Neuronal stem cell (in vitro differentiated cells): ENCODE measurements at regions not wholly inside any gene's neighbourhood (a gene's known extent, or its start where the extent isn't known, plus 50 kb on each side); places are given as distances from the start of the nearest gene placed in this dataset.

ENCODE experiments used
- DNase-seq: peaks from one replicate; pipeline ENCODE4 v3.0.0-alpha.2; 2013; ENCODE audit warnings: low spot score
- H2AFZ ChIP-seq: one replicate; pipeline ENCODE4 v1.6.1; 2013; ENCODE audit warnings: mild to moderate bottlenecking, low read length, inconsistent platforms
- H2AK5ac ChIP-seq: 2 replicates; pipeline ENCODE4 v1.6.1; 2013; ENCODE audit warnings: low read depth, mild to moderate bottlenecking, inconsistent platforms, low read length, moderate library complexity, mixed read lengths
- H2BK120ac ChIP-seq: 2 replicates; pipeline ENCODE4 v1.6.1; 2013; ENCODE audit warnings: low read depth, mild to moderate bottlenecking, inconsistent platforms, low read length, moderate library complexity, mixed read lengths
- H2BK12ac ChIP-seq: one replicate; pipeline ENCODE4 v1.6.1; 2013; ENCODE audit warnings: low read length, inconsistent platforms
- H2BK15ac ChIP-seq: 2 replicates; pipeline ENCODE4 v1.6.1; 2013; ENCODE audit warnings: mild to moderate bottlenecking, low read length, inconsistent platforms, mixed read lengths
- H2BK5ac ChIP-seq: one replicate; pipeline ENCODE4 v1.6.1; 2013; ENCODE audit warnings: inconsistent platforms, mild to moderate bottlenecking, low read length, moderate library complexity
- H3K14ac ChIP-seq: one replicate; pipeline ENCODE4 v1.6.1; 2013; ENCODE audit warnings: low read length, inconsistent platforms
- H3K18ac ChIP-seq: 2 replicates; pipeline ENCODE4 v1.6.1; 2013; ENCODE audit warnings: low read length, inconsistent platforms
- H3K23ac ChIP-seq: 2 replicates; pipeline ENCODE4 v1.6.1; 2013; ENCODE audit warnings: low read depth, mild to moderate bottlenecking, mixed read lengths, low read length, inconsistent platforms; ENCODE audit not compliant: poor library complexity
- H3K27ac ChIP-seq: replicated peaks from 3 replicates; pipeline ENCODE4 v1.5.1; 2013; ENCODE audit warnings: low read length, inconsistent platforms
- H3K27me3 ChIP-seq, 3 experiments: 2 replicates each; pipeline ENCODE4 v1.6.1; 2013; ENCODE audit warnings: low read length in 3 of 3, mild to moderate bottlenecking in 2 of 3, inconsistent platforms in 1 of 3, low read depth in 1 of 3, mixed read lengths in 1 of 3, moderate library complexity in 1 of 3; ENCODE audit not compliant: control insufficient read depth in 3 of 3, insufficient read depth in 3 of 3
- H3K36me3 ChIP-seq, 2 donors: replicated peaks in 1 of 2; 2 replicates each; pipeline ENCODE4 v1.6.1; 2013; ENCODE audit warnings: low read length in 2 of 2; ENCODE audit not compliant: control insufficient read depth in 2 of 2, insufficient read depth in 2 of 2
- H3K4ac ChIP-seq: 2 replicates; pipeline ENCODE4 v1.6.1; 2013; ENCODE audit warnings: inconsistent platforms, mild to moderate bottlenecking, low read length, moderate library complexity
- H3K4me1 ChIP-seq, 2 donors: 1 replicate in 1 of 2; 2 replicates in 1 of 2; pipeline ENCODE4 v1.6.1; 2013; ENCODE audit warnings: low read length in 2 of 2, low read depth in 1 of 2; ENCODE audit not compliant: control insufficient read depth in 2 of 2, insufficient read depth in 1 of 2
- H3K4me2 ChIP-seq: one replicate; pipeline ENCODE4 v1.6.1; 2013; ENCODE audit warnings: mild to moderate bottlenecking, low read length, inconsistent platforms; ENCODE audit not compliant: insufficient read depth, poor library complexity, severe bottlenecking
- H3K4me3 ChIP-seq, 2 donors: 2 replicates each; pipeline ENCODE4 v1.5.1; 2013; ENCODE audit warnings: low read length in 2 of 2, mild to moderate bottlenecking in 2 of 2, inconsistent platforms in 1 of 2, moderate library complexity in 1 of 2
- H3K79me1 ChIP-seq: one replicate; pipeline ENCODE4 v1.6.1; 2013; ENCODE audit warnings: low read depth, mild to moderate bottlenecking, inconsistent platforms, low read length, moderate library complexity
- H3K9ac ChIP-seq: one replicate; pipeline ENCODE4 v1.6.1; 2013; ENCODE audit warnings: mild to moderate bottlenecking, low read depth, low read length, inconsistent platforms; ENCODE audit not compliant: poor library complexity
- H3K9me3 ChIP-seq, 2 donors: replicated peaks in 1 of 2; 2 replicates each; pipeline versions ENCODE3 to v1.6.1; 2013; ENCODE audit warnings: low read length in 2 of 2, mild to moderate bottlenecking in 2 of 2, inconsistent platforms in 1 of 2, low read depth in 1 of 2, mixed read lengths in 1 of 2, moderate library complexity in 1 of 2; ENCODE audit not compliant: control insufficient read depth in 2 of 2, insufficient read depth in 1 of 2
- H4K8ac ChIP-seq: one replicate; pipeline ENCODE4 v1.6.1; 2013; ENCODE audit warnings: low read depth, mild to moderate bottlenecking, inconsistent platforms, low read length, moderate library complexity
- H4K91ac ChIP-seq: one replicate; pipeline ENCODE4 v1.6.1; 2013; ENCODE audit warnings: low read length, low read depth, mild to moderate bottlenecking, inconsistent platforms; ENCODE audit not compliant: poor library complexity
- WGBS, 2 donors: extraction: QIAGEN DNeasy Blood & Tissue Kit; methylation state at CpG; one replicate each; pipeline ENCODE4 v1.1.7; 2013; ENCODE audit warnings: missing lambda C conversion rate in 2 of 2, mixed read lengths in 1 of 2; ENCODE audit not compliant: insufficient read length in 2 of 2, insufficient replicate concordance in 1 of 2; ENCODE audit errors: extremely low coverage in 2 of 2; 5-methylcytosine and 5-hydroxymethylcytosine counted together

DNA sequence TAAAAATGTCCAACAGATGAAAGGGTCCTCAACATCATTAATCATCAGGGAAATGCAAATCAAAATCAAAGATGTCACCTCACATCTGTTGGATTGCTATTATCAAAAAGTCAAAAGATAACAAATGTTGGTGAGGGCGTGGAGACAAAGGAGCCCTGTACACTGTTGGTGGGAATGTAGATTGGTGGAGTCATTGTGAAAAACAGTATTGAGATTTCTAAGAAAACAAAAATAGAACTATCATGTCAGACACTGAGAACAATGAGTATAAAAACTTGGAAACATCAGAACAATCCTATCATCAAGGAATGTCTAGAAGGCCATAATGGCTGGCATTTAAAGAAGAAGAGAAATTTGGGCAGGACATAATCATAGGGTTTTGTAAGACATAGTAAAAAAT lies 209.2 kb upstream of the PTGFR start:
- Histone ChIP-seq H2AK5ac (no peak overlapping the region), H4K8ac (no peak overlapping the region), H3K36me3 (no peaks in the 10 kb centered on the region), H2BK12ac (no peak overlapping the region), H3K4me2 (no peak overlapping the region), H3K23ac (no peak overlapping the region), H3K27me3 (no peaks in the 10 kb centered on the region), H3K79me1 (no peaks in the 10 kb centered on the region), H3K18ac (no peak overlapping the region), H2BK5ac (no peak overlapping the region), H2AFZ (no peak overlapping the region), H3K4ac (no peak overlapping the region), H3K4me3 (no peak overlapping the region), H4K91ac (no peak overlapping the region), H3K9ac (no peak overlapping the region), H3K27ac (no peak overlapping the region), H3K9me3 (peaks cover 0 to 1% of the 10 kb centered on the region in 2 donors), H3K14ac (no peak overlapping the region), H3K4me1 (no peaks in the 10 kb centered on the region), H2BK15ac (no peak overlapping the region), H2BK120ac (no peak overlapping the region)
- no peak for DNase-seq
- no CpG with 5 or more reads among the region's 1 CpG for WGBS, 2 donors

GRCh38 chr1:78283691-78284090 lies 207.1 kb upstream of the PTGFR start:
- no peak overlapping the region for H3K23ac ChIP-seq
- H3K36me3 ChIP-seq = no peaks in the 10 kb centered on the region
- H2AK5ac ChIP-seq = no peak overlapping the region
- H3K18ac ChIP-seq = no peak overlapping the region
- H3K4me1 ChIP-seq = no peaks in the 10 kb centered on the region
- no CpG with 5 or more reads among the region's 2 CpGs for WGBS, 2 donors
- H3K4me3 ChIP-seq = no peak overlapping the region
- no peak overlapping the region for H3K9ac ChIP-seq
- no peak overlapping the region for H4K8ac ChIP-seq
- H3K27me3 ChIP-seq = no peaks in the 10 kb centered on the region
- no peak overlapping the region for H2BK12ac ChIP-seq
- no peak overlapping the region for H3K27ac ChIP-seq
- no peak overlapping the region for H2AFZ ChIP-seq
- no peak for DNase-seq
- H3K14ac ChIP-seq = no peak overlapping the region
- H3K9me3 ChIP-seq = no peaks in the 10 kb centered on the region
- H3K79me1 ChIP-seq = no peaks in the 10 kb centered on the region
- H2BK5ac ChIP-seq = no peak overlapping the region
- H3K4me2 ChIP-seq = no peak overlapping the region
- H3K4ac ChIP-seq = no peak overlapping the region
- no peak overlapping the region for H2BK15ac ChIP-seq
- H2BK120ac ChIP-seq = no peak overlapping the region
- H4K91ac ChIP-seq = no peak overlapping the region

DNA sequence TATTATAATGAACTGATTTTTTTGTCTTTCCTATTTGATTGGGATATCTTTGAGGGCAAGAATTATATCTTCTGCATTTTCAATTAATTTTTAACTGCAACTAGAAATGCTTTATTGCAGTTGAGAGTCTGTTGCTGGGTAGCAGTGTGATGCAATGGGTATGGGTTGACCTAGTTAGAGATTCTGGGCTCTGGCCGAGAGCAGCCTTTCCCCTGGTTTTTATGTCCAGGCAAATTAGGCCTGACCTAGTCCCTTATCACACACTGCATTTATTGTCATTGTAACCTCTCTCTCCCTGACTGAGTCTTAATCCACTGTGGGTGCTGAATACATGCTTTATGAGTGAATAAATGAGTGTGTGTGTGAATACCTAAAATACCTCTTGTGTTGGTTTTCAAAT lies 206.4 kb upstream of the PTGFR start:
- no peak overlapping the region for H3K14ac ChIP-seq

GRCh38 chr1:78286686-78287085 lies 204.1 kb upstream of the PTGFR start:
- DNase-seq = no peak

More for the DNA sequence above, 206.4 kb upstream of the PTGFR start:
- Histone ChIP-seq H3K79me1 (no peaks in the 10 kb centered on the region), H4K8ac (no peak overlapping the region), H3K27me3 (no peaks in the 10 kb centered on the region), H3K4me2 (no peak overlapping the region), H3K23ac (no peak overlapping the region), H3K27ac (no peak overlapping the region), H3K18ac (no peak overlapping the region), H3K4me3 (no peak overlapping the region), H4K91ac (no peak overlapping the region), H3K9me3 (no peaks in the 10 kb centered on the region), H2BK15ac (no peak overlapping the region), H2BK12ac (no peak overlapping the region), H2AK5ac (no peak overlapping the region), H3K9ac (no peak overlapping the region), H3K36me3 (no peaks in the 10 kb centered on the region), H2BK5ac (no peak overlapping the region), H3K4me1 (no peaks in the 10 kb centered on the region), H3K4ac (no peak overlapping the region), H2AFZ (no peak overlapping the region), H2BK120ac (no peak overlapping the region)
- no CpG with 5 or more reads among the region's 1 CpG for WGBS, 2 donors
- no peak for DNase-seq

More at GRCh38 chr1:78286686-78287085, 204.1 kb upstream of the PTGFR start:
- Histone ChIP-seq H3K4me2 (no peak overlapping the region), H3K36me3 (no peaks in the 10 kb centered on the region), H3K27ac (no peak overlapping the region), H3K79me1 (no peaks in the 10 kb centered on the region), H3K27me3 (no peaks in the 10 kb centered on the region), H4K8ac (no peak overlapping the region), H3K4ac (no peak overlapping the region), H3K9ac (no peak overlapping the region), H3K4me1 (no peaks in the 10 kb centered on the region), H2AFZ (no peak overlapping the region), H3K23ac (no peak overlapping the region), H2BK15ac (no peak overlapping the region), H3K14ac (no peak overlapping the region), H3K9me3 (no peaks in the 10 kb centered on the region), H2BK5ac (no peak overlapping the region), H3K4me3 (no peak overlapping the region), H3K18ac (no peak overlapping the region), H4K91ac (no peak overlapping the region), H2BK12ac (no peak overlapping the region), H2AK5ac (no peak overlapping the region), H2BK120ac (no peak overlapping the region)
- WGBS, 2 donors = no CpG with 5 or more reads among the region's 3 CpGs
